ENCODE measurements at regions not wholly inside any gene's neighbourhood (a gene's known extent, or its start where the extent isn't known, plus 50 kb on each side); places are given as distances from the start of the nearest gene placed in this dataset.

DNA sequence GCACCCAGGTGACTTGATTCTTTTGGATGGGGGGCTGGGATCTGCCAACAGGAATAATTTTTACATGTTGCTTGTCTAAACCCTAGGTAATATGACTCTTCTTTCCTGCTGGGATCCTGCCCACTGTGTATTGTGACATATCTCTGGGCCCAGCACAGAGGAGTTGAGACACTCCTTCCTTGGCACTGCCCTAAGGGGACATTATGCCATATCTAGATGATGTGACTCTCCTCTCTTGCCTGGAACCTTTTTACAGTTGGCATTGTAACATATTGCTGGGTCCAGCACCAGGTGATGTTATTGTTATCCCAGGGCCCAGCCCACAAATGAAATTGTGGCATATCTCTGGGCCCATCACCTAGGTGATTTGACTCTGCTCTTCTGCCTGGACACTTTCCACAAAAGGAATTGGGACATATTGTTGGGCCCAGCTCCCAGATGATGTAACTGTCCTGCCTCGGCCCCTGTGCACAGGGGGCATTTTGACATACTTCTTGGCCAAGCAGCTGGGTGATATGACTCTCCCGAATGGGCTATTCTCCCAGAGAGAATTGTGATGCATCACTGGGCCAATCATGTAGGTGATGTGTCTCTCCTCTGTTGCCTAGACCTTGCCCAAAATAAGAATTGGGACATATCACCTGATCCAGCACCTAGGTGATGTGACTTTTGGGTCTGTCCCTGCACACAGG is 1837.7 kb downstream of the TP53TG3F start:
- TF ChIP-seq, protein P1, sequence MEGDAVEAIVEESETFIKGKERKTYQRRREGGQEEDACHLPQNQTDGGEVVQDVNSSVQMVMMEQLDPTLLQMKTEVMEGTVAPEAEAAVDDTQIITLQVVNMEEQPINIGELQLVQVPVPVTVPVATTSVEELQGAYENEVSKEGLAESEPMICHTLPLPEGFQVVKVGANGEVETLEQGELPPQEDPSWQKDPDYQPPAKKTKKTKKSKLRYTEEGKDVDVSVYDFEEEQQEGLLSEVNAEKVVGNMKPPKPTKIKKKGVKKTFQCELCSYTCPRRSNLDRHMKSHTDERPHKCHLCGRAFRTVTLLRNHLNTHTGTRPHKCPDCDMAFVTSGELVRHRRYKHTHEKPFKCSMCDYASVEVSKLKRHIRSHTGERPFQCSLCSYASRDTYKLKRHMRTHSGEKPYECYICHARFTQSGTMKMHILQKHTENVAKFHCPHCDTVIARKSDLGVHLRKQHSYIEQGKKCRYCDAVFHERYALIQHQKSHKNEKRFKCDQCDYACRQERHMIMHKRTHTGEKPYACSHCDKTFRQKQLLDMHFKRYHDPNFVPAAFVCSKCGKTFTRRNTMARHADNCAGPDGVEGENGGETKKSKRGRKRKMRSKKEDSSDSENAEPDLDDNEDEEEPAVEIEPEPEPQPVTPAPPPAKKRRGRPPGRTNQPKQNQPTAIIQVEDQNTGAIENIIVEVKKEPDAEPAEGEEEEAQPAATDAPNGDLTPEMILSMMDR (IDR thresholded peaks at IDR 0.05), result no peak
- no peak for TF ChIP-seq POLR2AphosphoS5 (IDR thresholded peaks at IDR 0.05; ENCODE audit: low read depth, low read length)
- TF ChIP-seq, protein P2, sequence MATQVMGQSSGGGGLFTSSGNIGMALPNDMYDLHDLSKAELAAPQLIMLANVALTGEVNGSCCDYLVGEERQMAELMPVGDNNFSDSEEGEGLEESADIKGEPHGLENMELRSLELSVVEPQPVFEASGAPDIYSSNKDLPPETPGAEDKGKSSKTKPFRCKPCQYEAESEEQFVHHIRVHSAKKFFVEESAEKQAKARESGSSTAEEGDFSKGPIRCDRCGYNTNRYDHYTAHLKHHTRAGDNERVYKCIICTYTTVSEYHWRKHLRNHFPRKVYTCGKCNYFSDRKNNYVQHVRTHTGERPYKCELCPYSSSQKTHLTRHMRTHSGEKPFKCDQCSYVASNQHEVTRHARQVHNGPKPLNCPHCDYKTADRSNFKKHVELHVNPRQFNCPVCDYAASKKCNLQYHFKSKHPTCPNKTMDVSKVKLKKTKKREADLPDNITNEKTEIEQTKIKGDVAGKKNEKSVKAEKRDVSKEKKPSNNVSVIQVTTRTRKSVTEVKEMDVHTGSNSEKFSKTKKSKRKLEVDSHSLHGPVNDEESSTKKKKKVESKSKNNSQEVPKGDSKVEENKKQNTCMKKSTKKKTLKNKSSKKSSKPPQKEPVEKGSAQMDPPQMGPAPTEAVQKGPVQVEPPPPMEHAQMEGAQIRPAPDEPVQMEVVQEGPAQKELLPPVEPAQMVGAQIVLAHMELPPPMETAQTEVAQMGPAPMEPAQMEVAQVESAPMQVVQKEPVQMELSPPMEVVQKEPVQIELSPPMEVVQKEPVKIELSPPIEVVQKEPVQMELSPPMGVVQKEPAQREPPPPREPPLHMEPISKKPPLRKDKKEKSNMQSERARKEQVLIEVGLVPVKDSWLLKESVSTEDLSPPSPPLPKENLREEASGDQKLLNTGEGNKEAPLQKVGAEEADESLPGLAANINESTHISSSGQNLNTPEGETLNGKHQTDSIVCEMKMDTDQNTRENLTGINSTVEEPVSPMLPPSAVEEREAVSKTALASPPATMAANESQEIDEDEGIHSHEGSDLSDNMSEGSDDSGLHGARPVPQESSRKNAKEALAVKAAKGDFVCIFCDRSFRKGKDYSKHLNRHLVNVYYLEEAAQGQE (IDR thresholded peaks at IDR 0.05; ENCODE audit: insufficient read depth in 1 of 2, low read depth in 2 of 2, low read length in 1 of 2), result no peak

Measured in Panc1 (cell line).